ENCODE measurements at regions not wholly inside any gene's neighbourhood (a gene's known extent, or its start where the extent isn't known, plus 50 kb on each side); places are given as distances from the start of the nearest gene placed in this dataset.
A peak's percentile ranks its signal among the peaks of the same experiment; 100 is the strongest.
"Not testable (repeated sequence)": the region's sequence is repeated elsewhere in the genome, so short reads cannot be mapped to it uniquely, and the experiment has no call there.

GRCh38 chr6:15953152-15953880 lies 175.6 kb upstream of the MYLIP start:
- no peak for DNase-seq

DNA sequence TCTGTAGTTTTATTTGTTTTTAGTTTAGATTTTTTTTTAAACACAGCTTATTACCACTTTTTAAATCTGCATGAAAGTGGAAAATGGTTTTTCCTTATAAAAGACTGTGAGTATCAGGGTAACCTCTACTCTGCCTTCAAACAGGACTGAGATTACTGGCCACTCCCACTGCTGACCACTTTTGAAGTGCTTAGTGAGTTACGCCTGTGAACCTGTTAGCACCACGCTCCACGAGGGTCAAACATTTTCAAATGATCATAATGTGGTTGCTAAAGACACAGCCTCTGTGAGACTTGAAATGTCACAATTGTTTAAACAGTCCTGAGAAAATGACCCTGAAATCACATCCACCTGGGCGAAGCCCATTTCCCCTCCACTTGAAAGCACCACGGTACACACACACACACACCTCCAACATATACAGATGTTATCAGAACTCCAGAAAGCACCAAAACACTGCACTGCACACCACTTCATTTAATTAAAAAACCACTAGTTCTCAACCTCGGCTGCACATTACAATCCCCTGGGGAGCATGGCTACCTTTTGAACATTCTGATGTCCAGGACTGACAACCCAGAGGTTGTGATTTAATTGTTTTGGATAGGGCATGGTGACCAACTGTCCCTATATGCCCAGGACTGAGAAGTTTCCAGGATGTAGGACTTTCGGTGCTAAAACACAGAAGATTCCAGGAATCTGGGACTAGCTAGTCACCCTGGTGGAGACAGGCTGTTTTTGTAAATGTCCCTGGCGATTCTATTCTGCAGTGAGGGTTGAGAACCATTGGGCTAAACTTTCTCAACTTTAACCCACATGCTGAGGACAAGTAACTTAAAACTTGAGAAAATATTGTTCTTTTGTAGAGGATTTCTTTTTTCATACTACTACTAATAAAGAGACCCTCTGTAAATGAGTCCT lies 176.4 kb upstream of the MYLIP start:
- DNase-seq = no peak

- DNase-seq = no peak
Observed at GRCh38 chr6:15950962-15951569, 177.8 kb upstream of the MYLIP start.

DNA sequence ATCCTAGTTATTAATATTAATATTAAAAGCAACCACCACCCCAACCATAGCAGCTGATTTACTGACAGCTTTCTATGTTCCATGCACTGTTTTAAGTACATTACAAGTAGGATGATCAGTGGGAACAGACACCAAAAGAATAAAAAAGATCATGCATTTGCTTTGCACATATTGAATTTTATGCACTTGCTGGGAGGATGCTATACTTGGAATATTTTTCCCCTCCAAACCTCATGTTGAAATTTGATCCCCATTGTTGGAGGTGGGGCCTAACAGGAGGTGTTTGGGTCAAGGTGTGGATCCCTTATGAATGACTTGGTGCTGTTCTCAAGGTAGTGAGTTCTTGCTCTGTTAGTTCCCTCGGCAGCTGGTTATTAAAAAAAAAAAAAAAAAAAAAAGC lies 178.9 kb upstream of the MYLIP start:
- no peak for DNase-seq

DNA sequence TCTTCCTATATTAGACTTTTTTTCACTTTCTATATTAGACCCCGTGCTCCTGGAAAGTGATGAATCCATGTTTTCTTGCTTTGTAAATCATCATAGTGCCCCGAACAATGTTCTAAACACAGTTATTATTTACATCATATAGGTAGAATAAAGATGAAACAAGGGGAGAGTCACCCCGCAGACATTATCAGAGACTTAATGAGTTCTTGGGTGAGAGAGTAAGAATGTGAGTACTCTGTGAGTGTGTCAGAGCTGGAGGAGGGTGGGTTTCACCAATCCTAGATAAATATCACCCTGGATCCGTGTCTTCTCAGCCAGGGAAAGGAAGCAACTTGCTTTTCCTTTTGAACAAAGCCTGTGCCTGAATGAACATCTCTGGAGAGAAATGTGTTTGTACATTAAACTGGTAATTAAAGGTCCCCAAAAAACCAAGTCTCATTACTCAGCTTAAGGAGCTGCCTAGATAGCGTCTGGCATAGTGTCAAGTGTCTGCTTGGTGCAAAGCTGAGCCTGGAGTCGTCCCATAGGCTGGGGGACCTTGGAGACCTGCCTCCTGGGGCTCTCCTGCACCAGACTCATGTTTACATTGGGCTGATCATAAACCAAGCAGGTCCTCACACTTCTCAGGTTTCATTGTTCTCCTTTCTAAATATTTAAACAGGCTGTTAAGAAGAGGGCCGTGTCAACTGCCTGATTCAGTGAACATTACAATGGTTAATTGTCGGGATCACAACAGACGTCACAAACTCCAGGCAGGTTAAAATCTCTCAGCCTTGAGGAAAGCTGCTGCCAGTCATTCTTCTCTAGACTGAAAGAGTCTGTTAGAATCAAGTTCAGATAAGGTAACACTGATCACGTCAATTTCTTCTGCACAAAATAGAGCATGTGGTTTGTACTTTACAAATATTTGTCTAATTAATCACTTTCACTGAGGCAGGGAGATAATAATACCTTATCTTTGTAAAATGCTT lies 179.7 kb upstream of the MYLIP start:
- no peak for DNase-seq

- no peak for DNase-seq
Observed at GRCh38 chr6:15947923-15948322, 181.0 kb upstream of the MYLIP start.

GRCh38 chr6:15947436-15947835 lies 181.4 kb upstream of the MYLIP start:
- DNase-seq = no peak

- DNase-seq = no peak
Observed at GRCh38 chr6:15946701-15947385, 182.0 kb upstream of the MYLIP start.

- no peak for DNase-seq
Observed at GRCh38 chr6:15945593-15946159, 183.2 kb upstream of the MYLIP start.

GRCh38 chr6:15943423-15943822 lies 185.5 kb upstream of the MYLIP start:
- no peak for DNase-seq

- no peak for DNase-seq
Observed at GRCh38 chr6:15941168-15941567, 187.7 kb upstream of the MYLIP start.

DNA sequence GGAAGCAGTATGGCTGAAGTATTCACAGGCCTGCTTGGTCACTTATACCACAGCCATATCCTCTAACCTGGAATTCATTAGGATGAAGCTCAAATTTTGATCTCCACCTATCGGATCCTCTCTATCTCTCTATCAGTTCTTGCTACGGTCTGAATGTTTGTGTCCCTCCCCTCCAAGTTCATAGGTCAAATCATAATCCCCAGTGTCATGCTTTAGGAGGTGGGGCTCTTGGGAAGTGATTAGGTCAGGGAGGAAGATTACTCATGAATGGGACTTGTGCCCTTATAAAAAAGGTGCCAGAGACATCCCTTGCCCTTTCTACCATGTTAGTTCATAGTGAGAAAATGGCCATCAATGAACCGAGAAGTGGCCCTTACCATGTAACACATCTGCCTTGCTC lies 190.8 kb upstream of the MYLIP start:
- DNase-seq = no peak

GRCh38 chr6:15937602-15938001 lies 191.3 kb upstream of the MYLIP start:
- no peak for DNase-seq

DNA sequence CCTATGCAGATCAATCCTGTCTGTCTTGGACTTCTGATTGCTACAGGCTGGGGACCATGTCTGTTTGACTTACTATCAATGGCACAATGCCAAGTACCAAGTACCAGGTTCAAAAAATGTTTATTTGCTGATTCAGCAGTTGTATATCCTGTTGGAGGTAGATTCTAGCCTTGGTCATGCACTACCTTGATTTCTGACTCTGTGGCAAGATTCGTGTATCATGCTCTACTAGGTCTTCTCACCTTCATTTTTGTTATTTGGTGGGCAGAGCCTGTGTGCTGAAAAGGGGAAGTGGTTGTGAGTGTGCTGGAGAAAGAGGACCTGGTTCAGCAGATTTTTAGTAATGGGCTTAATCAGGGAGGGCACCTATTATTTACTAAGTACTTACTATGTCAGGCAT lies 192.4 kb upstream of the MYLIP start:
- DNase-seq = peak; percentile 70

- DNase-seq = no peak
Observed at GRCh38 chr6:15935661-15936060, 193.2 kb upstream of the MYLIP start.

DNA sequence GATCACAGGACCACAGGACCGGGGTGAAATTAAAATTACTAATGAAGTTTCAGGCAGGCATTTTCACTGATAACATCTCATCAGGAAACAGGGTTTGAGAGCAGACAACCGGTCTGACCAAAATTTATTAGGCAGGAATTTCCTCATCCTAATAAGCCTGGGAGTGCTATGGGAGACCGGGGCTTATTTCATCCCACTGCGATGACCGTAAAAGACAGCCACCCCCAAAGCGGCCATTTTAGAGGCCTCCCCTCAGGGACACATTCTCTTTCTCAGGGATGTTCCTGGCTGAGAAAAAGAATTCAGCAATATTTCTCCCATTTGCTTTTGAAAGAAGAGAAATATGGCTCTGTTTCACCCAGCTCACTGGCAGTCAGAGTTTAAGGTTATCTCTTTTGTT lies 197.2 kb upstream of the MYLIP start:
- DNase-seq = not testable (repeated sequence)

DNA sequence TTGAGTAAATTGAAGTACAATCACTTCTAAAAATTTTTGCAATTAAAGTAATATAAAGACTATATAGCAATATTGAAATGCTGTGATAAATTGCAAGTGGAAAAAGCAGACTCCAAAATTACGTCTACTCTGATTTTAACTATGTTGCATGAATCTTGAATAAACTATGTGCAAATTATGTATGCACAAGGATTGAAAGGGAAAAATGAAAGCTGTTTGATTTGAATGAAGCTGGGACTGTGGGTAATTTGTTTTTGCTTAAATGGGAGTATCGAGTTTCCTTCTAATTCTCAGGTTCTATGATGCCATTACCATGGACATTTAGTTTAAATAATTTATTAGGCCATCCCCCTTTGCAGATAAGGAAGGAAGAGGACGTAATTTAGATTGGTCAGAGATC lies 198.7 kb upstream of the MYLIP start:
- no peak for DNase-seq

- no peak for DNase-seq
Observed at GRCh38 chr6:15929685-15930084, 199.2 kb upstream of the MYLIP start.

GRCh38 chr6:15927531-15928225 lies 201.2 kb upstream of the MYLIP start:
- no peak for DNase-seq

DNA sequence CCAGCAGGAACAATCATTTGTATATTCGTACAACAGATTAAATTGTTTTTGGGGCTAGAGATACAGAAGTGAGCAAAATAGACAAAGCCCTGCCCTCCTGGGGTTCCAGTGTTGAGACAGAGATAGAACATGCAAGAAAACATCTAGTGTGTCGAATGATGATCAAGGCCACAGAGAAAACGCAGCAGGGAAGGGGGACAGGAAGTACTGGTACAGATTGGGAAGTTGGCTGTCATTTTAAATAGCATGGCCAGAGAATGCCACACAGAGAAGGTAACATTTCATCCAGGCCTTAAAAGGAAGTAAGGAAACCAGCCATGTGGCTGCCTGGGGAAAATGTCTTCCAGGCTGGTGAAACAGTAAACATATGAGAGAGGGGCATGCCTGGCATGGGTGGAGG lies 202.6 kb upstream of the MYLIP start:
- DNase-seq = no peak

- no peak for DNase-seq
Observed at GRCh38 chr6:15924893-15925292, 204.0 kb upstream of the MYLIP start.
